Endothelial cell (in vitro differentiated cells): ENCODE measurements at regions not wholly inside any gene's neighbourhood (a gene's known extent, or its start where the extent isn't known, plus 50 kb on each side); places are given as distances from the start of the nearest gene placed in this dataset.

Experiments
- DNase-seq: peaks from one replicate; pipeline ENCODE4 v3.0.0; 2021; ENCODE audit warnings: low spot score
- H3K27ac Mint-ChIP-seq: one replicate; pipeline ENCODE4 v1.8.0; 2021; ENCODE audit warnings: mixed read lengths, inconsistent platforms; ENCODE audit not compliant: unreplicated experiment
- H3K27me3 Mint-ChIP-seq: one replicate; pipeline ENCODE4 v1.8.0; 2021; ENCODE audit warnings: mild to moderate bottlenecking, moderate library complexity, mixed read lengths, inconsistent platforms; ENCODE audit not compliant: unreplicated experiment
- H3K36me3 Mint-ChIP-seq: one replicate; pipeline ENCODE4 v1.8.0; 2021; ENCODE audit warnings: mild to moderate bottlenecking, low read depth, mixed read lengths, inconsistent platforms; ENCODE audit not compliant: unreplicated experiment
- H3K4me1 Mint-ChIP-seq: one replicate; pipeline ENCODE4 v1.8.0; 2021; ENCODE audit warnings: mild to moderate bottlenecking, mixed read lengths, inconsistent platforms; ENCODE audit not compliant: unreplicated experiment
- H3K4me3 Mint-ChIP-seq: one replicate; pipeline ENCODE4 v1.8.0; 2021; ENCODE audit warnings: mild to moderate bottlenecking, mixed read lengths, inconsistent platforms; ENCODE audit not compliant: unreplicated experiment
- H3K9me3 Mint-ChIP-seq: one replicate; pipeline ENCODE4 v1.8.0; 2021; ENCODE audit warnings: mixed read lengths, inconsistent platforms; ENCODE audit not compliant: unreplicated experiment
- CTCF ChIP-seq: fragments of 200-600 bp; sonication (generic); IDR thresholded peaks from one replicate; pipeline ENCODE4 v1.5.0; 2021; ENCODE audit warnings: antibody characterized with exemption; ENCODE audit not compliant: unreplicated experiment

- H3K27ac Mint-ChIP-seq = peak overlapping the region; percentile 19
- H3K9me3 Mint-ChIP-seq = no peaks in the 10 kb centered on the region
- DNase-seq = no peak
- H3K4me3 Mint-ChIP-seq = no peak overlapping the region
- no peaks in the 10 kb centered on the region for H3K36me3 Mint-ChIP-seq
- no peak for TF ChIP-seq CTCF
- H3K27me3 Mint-ChIP-seq = no peaks in the 10 kb centered on the region
- peaks cover 4% of the 10 kb centered on the region for H3K4me1 Mint-ChIP-seq
Observed at GRCh38 chr6:112695001-112695400, 347.9 kb downstream of the RFPL4B start.

- H3K9me3 Mint-ChIP-seq = no peaks in the 10 kb centered on the region
- H3K27ac Mint-ChIP-seq = no peak overlapping the region
- H3K4me1 Mint-ChIP-seq = peaks cover 4% of the 10 kb centered on the region
- no peak for TF ChIP-seq CTCF
- no peak overlapping the region for H3K4me3 Mint-ChIP-seq
- no peaks in the 10 kb centered on the region for H3K36me3 Mint-ChIP-seq
- no peaks in the 10 kb centered on the region for H3K27me3 Mint-ChIP-seq
- DNase-seq = no peak
Observed at GRCh38 chr6:112697265-112697664, 350.1 kb downstream of the RFPL4B start.

- Mint-ChIP-seq H3K27me3 (no peaks in the 10 kb centered on the region), H3K27ac (no peak overlapping the region), H3K36me3 (no peaks in the 10 kb centered on the region), H3K4me3 (no peak overlapping the region), H3K9me3 (no peaks in the 10 kb centered on the region), H3K4me1 (no peaks in the 10 kb centered on the region)
- TF ChIP-seq CTCF = no peak
- DNase-seq = no peak
Observed at GRCh38 chr6:112701201-112701600, 354.1 kb downstream of the RFPL4B start.

GRCh38 chr6:112710710-112711109, 363.6 kb downstream of the RFPL4B start:
- no peak overlapping the region for H3K27ac Mint-ChIP-seq
- DNase-seq = no peak
- H3K9me3 Mint-ChIP-seq = no peaks in the 10 kb centered on the region
- no peak for TF ChIP-seq CTCF
- no peaks in the 10 kb centered on the region for H3K4me1 Mint-ChIP-seq
- H3K36me3 Mint-ChIP-seq = no peaks in the 10 kb centered on the region
- H3K27me3 Mint-ChIP-seq = no peaks in the 10 kb centered on the region
- no peak overlapping the region for H3K4me3 Mint-ChIP-seq

GRCh38 chr6:112713402-112713801, 366.3 kb downstream of the RFPL4B start:
- H3K36me3 Mint-ChIP-seq = no peaks in the 10 kb centered on the region
- H3K27me3 Mint-ChIP-seq = no peaks in the 10 kb centered on the region
- no peak overlapping the region for H3K4me3 Mint-ChIP-seq
- no peaks in the 10 kb centered on the region for H3K4me1 Mint-ChIP-seq
- no peak overlapping the region for H3K27ac Mint-ChIP-seq
- DNase-seq = no peak
- H3K9me3 Mint-ChIP-seq = no peaks in the 10 kb centered on the region
- TF ChIP-seq CTCF = no peak
